RWPE2 (cell line): ENCODE measurements at regions not wholly inside any gene's neighbourhood (a gene's known extent, or its start where the extent isn't known, plus 50 kb on each side); places are given as distances from the start of the nearest gene placed in this dataset.
A peak's percentile ranks its signal among the peaks of the same experiment; 100 is the strongest.
"Not testable (repeated sequence)": the region's sequence is repeated elsewhere in the genome, so short reads cannot be mapped to it uniquely, and the experiment has no call there.

ENCODE experiments used
- ATAC-seq: fragments of 200-7000 bp; cut with Tn5 transposase; 3 replicates; pipeline ENCODE4 v1.9.1; 2021; ENCODE audit warnings: low read depth
- DNase-seq: peaks from one replicate; pipeline ENCODE4 v3.0.0-alpha.2; 2020; ENCODE audit warnings: low spot score
- H3K27ac ChIP-seq: fragments of 450-650 bp; 2 replicates; pipeline ENCODE4 v1.5.1; 2017; ENCODE audit warnings: mild to moderate bottlenecking; ENCODE audit not compliant: poor library complexity, severe bottlenecking
- H3K27me3 ChIP-seq: fragments of 250-450 bp; sonication (Bioruptor Pico); 2 replicates; pipeline ENCODE4 v1.5.1; 2021; ENCODE audit warnings: mild to moderate bottlenecking, moderate library complexity; ENCODE audit not compliant: insufficient read depth, poor library complexity, severe bottlenecking
- H3K36me3 ChIP-seq: fragments of 250-450 bp; sonication (Bioruptor Pico); 2 replicates; pipeline ENCODE4 v1.5.1; 2020; ENCODE audit warnings: low read depth, mild to moderate bottlenecking, moderate library complexity
- H3K4me1 ChIP-seq: fragments of 250-450 bp; sonication (Bioruptor Pico); 2 replicates; pipeline ENCODE4 v1.5.1; 2021; ENCODE audit warnings: mild to moderate bottlenecking, moderate library complexity; ENCODE audit not compliant: insufficient read depth, poor library complexity, severe bottlenecking
- H3K4me3 ChIP-seq: fragments of 250-450 bp; sonication (Bioruptor Pico); 2 replicates; pipeline ENCODE4 v1.5.1; 2021; ENCODE audit warnings: mild to moderate bottlenecking, moderate library complexity; ENCODE audit not compliant: severe bottlenecking
- H3K9me3 ChIP-seq: fragments of 250-450 bp; sonication (Bioruptor Pico); 2 replicates; pipeline ENCODE4 v1.5.1; 2021; ENCODE audit warnings: mild to moderate bottlenecking, moderate library complexity; ENCODE audit not compliant: severe bottlenecking
- TF ChIP-seq, protein P1 (sequence below): fragments of 450-650 bp; IDR thresholded peaks from one replicate; pipeline ENCODE4 v1.5.1; 2017; ENCODE audit warnings: mild to moderate bottlenecking, moderate library complexity; ENCODE audit not compliant: poor library complexity, severe bottlenecking

DNA sequence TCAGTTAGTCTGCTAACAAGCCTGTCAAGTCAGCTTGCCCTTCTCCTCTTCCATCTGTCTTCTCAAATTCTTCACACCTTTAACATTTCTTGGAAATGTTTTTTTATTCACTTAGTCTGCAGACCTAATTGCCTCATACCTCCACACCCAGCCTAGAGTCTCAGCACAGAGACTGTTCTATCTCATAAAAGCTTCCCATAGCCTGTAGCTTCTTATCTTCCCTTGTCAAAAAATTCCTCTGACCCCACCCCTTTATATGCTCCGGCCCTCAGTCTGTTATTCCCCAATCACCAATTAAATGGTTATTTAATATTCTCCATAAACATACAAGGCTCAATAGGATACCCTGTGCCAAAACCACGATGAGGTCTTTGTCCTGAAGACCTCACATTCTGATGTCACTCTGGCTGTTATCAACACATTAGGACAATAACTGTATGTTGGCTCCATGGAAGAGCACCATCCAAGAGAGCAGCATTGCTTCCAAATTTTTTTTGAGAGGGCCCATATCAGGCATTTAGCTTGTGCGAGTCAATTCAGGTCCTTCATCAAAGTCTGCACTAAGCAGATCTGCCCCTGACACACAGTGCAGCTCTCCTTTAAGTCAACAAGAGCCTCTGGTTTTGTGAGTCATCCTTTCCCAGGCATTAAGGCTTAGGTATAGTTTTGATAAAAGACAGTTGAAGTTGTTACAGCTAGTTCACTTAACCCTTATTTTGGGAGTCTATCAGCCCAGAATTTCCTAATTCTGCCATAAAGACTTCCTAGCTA is 83.2 kb upstream of the TBX18 start:
- H3K9me3 ChIP-seq: no peaks in the 10 kb centered on the region
- H3K27me3 ChIP-seq: no peaks in the 10 kb centered on the region
- no peak overlapping the region for H3K27ac ChIP-seq
- H3K4me3 ChIP-seq: no peak overlapping the region
- no peaks in the 10 kb centered on the region for H3K4me1 ChIP-seq
- DNase-seq (no peak), ATAC-seq (peak; percentile 97)
- TF ChIP-seq, protein P1, sequence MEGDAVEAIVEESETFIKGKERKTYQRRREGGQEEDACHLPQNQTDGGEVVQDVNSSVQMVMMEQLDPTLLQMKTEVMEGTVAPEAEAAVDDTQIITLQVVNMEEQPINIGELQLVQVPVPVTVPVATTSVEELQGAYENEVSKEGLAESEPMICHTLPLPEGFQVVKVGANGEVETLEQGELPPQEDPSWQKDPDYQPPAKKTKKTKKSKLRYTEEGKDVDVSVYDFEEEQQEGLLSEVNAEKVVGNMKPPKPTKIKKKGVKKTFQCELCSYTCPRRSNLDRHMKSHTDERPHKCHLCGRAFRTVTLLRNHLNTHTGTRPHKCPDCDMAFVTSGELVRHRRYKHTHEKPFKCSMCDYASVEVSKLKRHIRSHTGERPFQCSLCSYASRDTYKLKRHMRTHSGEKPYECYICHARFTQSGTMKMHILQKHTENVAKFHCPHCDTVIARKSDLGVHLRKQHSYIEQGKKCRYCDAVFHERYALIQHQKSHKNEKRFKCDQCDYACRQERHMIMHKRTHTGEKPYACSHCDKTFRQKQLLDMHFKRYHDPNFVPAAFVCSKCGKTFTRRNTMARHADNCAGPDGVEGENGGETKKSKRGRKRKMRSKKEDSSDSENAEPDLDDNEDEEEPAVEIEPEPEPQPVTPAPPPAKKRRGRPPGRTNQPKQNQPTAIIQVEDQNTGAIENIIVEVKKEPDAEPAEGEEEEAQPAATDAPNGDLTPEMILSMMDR: no peak
- no peaks in the 10 kb centered on the region for H3K36me3 ChIP-seq

DNA sequence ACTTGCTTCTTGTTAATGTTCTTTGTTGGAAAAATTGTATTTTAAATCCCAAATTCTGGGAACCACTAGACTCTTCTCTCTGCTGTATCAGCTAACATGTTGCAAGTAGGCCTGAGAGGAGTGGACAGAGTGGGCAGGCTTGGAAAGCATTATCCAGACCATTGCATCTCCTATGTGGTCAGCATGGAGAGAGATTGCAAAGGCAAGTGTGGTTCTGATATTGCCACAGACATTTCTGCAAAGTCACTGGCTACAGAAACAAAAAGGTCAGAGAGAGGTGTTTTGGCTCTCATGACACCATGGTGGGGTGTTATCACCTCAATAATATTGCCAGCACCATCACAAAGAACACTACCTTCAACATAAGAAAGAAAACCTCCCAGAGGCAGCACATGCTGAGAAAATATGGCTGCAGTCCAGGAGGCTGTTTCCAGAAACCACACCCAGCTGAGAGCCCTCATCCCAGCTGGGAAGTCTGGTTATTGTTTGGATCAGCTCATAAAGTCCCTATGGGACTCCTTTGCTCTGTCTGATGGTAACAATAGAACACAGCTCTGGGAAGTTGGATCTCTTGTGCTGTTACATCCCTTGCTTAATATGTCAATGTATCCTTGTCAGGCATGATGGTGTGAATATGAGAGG is 78.2 kb upstream of the TBX18 start:
- Histone ChIP-seq H3K4me3 (no peak overlapping the region), H3K27me3 (no peaks in the 10 kb centered on the region), H3K9me3 (no peaks in the 10 kb centered on the region), H3K36me3 (no peaks in the 10 kb centered on the region), H3K27ac (no peak overlapping the region), H3K4me1 (no peaks in the 10 kb centered on the region)
- ATAC-seq (no peak), DNase-seq (no peak)
- TF ChIP-seq, protein P1: no peak

DNA sequence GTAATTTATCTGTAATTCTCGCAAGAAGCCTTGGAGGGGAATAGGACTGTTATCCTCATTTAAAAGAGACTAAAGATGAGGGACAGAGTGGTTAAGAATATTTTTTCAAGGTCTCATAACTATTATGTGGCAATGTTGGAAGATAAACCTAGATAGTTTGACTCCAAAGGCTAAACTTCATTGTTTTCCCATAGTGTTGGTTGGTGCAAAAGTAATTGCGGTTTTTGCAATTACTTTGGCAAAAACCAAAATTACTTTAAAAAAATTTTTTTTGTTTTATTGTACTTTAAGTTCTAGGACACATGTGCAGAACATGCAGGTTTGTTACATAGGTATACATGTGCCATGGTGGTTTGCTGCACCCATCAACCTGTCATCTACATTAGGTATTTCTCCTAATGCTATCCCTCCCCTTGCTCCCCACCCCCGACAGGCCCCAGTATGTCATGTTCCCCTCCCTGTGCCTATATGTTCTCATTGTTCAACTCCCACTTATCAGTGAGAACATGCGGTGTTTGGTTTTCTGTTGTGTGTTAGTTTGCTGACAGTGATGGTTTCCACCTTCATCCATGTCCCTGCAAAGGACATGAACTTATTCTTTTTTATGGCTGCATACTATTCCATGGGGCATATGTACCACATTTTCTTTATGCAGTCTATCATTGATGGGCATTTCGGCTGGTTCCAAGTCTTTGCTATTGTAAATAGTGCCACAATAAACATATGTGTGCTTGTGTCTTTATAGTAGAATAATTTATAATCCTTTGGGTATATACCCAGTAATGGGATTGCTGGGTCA is 72.9 kb upstream of the TBX18 start:
- not testable (repeated sequence) for H3K36me3 ChIP-seq, DNase-seq, H3K9me3 ChIP-seq, ATAC-seq, H3K4me3 ChIP-seq, H3K27me3 ChIP-seq
- H3K4me1 ChIP-seq: peaks cover 15% of the 10 kb centered on the region
- H3K27ac ChIP-seq: peak overlapping the region; percentile 47

DNA sequence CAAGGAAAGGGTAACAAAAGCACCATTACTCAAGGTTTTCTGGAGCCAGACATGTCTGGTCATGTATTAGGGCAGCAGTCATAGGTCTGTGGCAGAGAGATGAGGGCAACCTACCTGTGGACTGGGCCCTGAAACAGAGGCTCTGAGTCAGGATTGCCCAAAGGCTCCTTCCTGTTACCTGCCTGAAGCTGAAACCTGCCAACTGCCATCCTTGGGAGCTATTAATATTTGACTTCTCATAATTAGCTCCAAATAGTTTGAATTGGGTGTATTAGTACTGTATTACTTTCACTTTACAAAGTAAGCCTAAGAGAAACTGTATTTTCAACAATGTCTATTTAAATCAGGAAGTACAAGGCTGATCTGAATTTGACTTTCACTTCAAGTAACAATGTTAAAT is 72.0 kb upstream of the TBX18 start:
- peak; percentile 74 for DNase-seq
- Histone ChIP-seq H3K27ac (peak overlapping the region; percentile 47), H3K4me3 (no peak overlapping the region), H3K9me3 (no peaks in the 10 kb centered on the region), H3K36me3 (no peaks in the 10 kb centered on the region), H3K27me3 (no peaks in the 10 kb centered on the region), H3K4me1 (peaks cover 15% of the 10 kb centered on the region)
- TF ChIP-seq, protein P1: no peak
- peak; percentile 100 for ATAC-seq

DNA sequence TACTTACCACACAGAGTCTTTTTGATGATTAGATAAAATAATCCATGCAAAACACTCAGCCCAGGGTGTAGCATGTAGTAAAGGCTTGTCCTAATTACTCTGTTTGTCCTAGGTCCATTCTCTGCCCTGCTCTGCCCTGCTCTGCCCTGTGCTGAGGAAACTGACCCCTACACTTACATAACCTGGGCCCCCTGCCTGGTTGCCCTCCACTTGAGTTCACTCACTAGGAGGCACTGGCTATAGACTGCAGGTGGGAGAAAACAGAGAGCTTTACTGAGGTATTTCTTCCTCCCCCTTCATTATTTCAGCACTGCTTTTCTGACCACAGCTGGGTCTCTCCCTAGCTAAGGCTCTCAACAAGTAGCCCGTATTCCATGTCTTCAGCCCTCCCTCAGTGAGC is 70.9 kb upstream of the TBX18 start:
- no peak for DNase-seq
- Histone ChIP-seq H3K27ac (peak overlapping the region; percentile 47), H3K9me3 (no peaks in the 10 kb centered on the region), H3K4me3 (no peak overlapping the region), H3K4me1 (peaks cover 15% of the 10 kb centered on the region), H3K36me3 (no peaks in the 10 kb centered on the region), H3K27me3 (no peaks in the 10 kb centered on the region)
- TF ChIP-seq, protein P1: no peak
- no peak for ATAC-seq

DNA sequence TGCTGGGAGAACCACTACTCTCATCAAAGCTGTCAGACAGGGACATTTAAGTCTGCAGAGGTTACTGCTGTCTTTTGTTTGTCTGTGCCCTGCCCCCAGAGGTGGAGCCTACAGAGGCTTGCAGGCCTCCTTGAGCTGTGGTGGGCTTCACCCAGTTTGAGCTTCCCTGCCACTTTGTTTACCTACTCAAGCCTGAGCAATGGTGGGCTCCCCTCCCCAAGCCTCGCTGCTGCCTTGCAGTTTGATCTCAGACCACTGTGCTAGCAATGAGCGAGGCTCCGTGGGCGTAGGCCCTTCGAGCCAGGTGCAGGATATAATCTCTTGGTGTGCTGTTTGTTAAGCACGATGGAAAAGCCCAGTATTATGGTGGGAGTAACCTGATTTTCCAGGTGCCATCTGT is 67.5 kb upstream of the TBX18 start:
- H3K4me3 ChIP-seq, H3K27me3 ChIP-seq, ATAC-seq: not testable (repeated sequence)

More for the DNA sequence above, 67.5 kb upstream of the TBX18 start:
- not testable (repeated sequence) for H3K27ac ChIP-seq, H3K36me3 ChIP-seq, H3K9me3 ChIP-seq, DNase-seq
- H3K4me1 ChIP-seq: peaks cover 13% of the 10 kb centered on the region
